ENCODE measurements at regions not wholly inside any gene's neighbourhood (a gene's known extent, or its start where the extent isn't known, plus 50 kb on each side); places are given as distances from the start of the nearest gene placed in this dataset.

DNA sequence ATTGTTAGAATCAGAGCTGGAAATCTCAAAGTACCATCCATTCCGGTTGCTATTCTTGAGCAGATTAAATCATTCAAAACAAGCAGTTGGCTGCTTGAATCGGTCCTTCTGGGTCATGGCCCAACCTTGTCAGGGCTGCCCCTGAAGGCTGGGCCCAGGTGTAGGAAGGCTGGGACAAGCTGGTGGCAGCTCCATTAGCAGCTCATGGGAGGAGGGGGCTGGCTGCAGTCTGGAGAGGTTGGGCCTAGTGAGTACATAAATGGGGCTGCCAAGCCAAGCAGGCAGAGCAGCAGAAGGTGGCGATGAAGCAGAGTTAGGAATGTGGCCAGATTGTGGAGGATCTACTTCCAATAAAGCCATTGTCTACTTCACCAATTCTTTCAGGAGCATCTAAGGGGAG is 81.4 kb downstream of the ADCYAP1 start:
- TF ChIP-seq, protein P1, sequence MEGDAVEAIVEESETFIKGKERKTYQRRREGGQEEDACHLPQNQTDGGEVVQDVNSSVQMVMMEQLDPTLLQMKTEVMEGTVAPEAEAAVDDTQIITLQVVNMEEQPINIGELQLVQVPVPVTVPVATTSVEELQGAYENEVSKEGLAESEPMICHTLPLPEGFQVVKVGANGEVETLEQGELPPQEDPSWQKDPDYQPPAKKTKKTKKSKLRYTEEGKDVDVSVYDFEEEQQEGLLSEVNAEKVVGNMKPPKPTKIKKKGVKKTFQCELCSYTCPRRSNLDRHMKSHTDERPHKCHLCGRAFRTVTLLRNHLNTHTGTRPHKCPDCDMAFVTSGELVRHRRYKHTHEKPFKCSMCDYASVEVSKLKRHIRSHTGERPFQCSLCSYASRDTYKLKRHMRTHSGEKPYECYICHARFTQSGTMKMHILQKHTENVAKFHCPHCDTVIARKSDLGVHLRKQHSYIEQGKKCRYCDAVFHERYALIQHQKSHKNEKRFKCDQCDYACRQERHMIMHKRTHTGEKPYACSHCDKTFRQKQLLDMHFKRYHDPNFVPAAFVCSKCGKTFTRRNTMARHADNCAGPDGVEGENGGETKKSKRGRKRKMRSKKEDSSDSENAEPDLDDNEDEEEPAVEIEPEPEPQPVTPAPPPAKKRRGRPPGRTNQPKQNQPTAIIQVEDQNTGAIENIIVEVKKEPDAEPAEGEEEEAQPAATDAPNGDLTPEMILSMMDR (IDR thresholded peaks at IDR 0.05; ENCODE audit: low read depth, low read length) = no peak
- TF ChIP-seq EZH2phosphoT487 (IDR thresholded peaks at IDR 0.05; ENCODE audit: low read depth) = no peak

All from OCI-LY3 (cell line).